ENCODE measurements at regions not wholly inside any gene's neighbourhood (a gene's known extent, or its start where the extent isn't known, plus 50 kb on each side); places are given as distances from the start of the nearest gene placed in this dataset.

GRCh38 chr21:43284238-43284637 lies 115.4 kb downstream of the CRYAA start:
- TF ChIP-seq ZNF384 (IDR thresholded peaks at IDR 0.05) (no peak), L3MBTL2 (conservative IDR thresholded peaks at IDR 0.05) (no peak)

Data from HEK293T (cell line).